ENCODE measurements at regions not wholly inside any gene's neighbourhood (a gene's known extent, or its start where the extent isn't known, plus 50 kb on each side); places are given as distances from the start of the nearest gene placed in this dataset.

GRCh38 chr15:77698481-77698880, 65.8 kb upstream of the LINGO1 start:
- no peak for DNase-seq

DNA sequence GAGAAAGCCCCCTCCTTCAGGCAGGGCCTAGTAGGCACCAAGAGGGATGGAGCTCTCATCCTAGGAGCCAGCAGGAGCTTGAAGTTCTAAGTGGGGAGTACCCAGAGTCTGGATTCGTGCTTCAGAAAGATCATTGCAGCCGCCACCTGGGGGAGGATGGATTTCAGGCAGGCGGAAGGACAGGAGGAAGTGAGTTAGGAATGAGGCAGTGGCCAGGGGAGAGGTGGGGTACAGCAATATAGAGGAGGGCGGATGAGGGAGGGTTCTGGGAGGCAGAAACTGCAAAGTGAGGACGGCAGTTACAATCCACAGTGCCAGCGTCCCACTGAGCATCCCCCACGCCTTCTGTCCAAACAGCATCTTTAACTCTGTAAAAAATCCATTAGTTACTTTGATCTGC, 65.2 kb upstream of the LINGO1 start:
- no peak for DNase-seq

DNA sequence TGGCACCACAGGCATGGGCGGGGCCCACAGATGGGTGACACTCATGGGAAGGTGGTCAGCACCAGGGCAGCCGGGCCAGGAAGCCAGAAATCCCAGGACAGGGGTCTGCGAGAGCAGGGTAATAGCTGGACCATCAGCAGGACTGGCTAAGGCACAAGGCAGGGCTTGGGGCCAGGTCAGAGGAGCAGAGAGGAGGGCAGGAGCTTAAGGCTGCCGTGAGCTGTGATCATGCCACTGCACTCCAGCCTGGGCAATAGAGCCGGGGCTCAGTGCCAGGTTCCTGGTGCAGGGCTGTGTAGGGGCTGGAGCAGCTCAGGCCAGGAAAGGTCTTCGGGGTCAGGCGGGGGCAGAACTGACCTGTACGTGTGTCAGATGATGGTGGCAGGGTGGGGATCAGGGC, 64.2 kb upstream of the LINGO1 start:
- no peak for DNase-seq

DNA sequence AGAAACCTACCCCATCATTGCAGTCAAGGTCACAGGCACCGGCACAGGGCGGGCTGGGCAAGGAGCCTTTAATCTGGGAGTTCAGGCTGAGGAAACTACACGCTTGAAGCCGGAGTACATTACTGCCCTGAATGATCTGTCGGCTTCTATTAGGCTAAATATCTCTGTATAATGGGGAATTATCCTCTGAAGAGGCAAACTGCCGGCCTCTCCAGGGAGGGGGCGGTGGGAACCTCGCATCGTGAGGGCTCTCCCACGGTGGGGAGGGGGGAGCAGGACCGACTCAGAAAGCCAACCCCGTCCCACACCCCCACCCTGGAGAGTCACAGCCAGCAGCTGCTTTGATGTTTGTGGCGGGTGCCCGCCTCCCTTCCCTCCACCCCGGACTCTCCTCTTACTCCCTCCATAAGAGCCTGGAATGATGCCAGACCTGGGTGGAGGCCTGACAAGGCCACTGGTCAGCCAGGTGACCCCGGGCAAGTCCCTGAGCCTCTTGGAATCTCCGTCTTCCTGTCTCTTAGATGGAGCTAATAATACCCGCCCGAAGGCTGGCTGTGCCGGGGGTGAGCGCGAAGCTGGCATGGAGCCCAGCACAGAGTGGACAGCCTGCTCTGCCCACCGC, 63.4 kb upstream of the LINGO1 start:
- no peak for DNase-seq

DNA sequence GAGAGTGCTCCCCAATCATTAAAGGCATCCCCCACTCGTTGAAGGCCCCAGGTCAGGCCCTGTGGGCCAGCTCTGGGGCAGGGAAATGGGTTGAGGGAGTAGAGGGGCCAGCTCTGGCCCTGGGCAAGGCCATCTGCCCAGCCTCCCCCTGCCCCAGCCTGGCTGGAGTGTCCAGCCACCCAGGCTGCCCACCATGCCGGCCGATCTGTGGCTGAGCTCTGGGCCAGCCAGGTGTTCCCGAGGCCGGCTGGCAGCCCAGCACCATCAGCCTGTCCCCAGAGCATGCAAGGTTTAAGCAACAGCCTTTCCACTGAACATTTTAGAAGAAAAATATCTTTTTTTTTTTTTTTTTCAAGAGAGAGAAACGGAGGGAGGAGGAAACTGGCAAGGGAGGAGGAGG, 62.8 kb upstream of the LINGO1 start:
- no peak for DNase-seq

DNA sequence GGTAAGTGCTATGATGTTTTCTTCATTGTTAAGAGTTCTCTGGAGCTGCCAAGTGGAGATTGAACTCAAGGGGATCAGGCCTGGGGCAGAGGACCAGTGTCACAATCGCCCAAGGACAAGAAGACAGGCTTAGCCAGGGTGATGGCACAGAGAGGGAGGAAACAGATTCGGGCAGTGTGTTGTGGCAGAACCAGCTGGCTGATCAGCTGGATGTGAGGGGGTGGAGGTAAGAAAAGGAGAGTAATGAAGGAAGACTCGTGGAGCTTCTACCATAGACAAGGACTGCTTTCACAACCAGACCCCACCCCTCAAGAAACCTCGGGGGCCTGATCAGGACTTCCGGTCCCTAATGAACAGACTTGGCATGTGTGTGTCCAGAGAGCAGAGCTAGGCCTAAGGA, 60.9 kb upstream of the LINGO1 start:
- no peak for DNase-seq

DNA sequence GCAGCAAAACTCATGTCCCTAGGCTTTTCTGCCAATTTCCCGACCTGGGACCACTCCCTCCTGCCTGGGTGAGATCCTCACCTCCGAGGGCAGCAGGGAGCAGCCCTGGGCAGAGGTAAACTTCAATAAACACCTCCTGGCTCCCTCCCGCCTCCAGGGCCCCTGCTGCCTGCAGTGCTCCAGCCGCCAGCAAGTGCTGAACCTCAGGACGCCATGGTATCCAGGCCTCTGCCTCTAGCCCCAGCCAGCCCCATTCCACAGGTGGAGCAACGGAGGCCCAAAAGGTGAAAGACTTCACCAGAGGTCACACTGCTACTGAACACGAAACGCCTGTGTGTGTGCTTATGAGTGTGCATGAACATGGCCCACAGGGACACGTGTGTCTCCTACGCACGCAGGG, 59.9 kb upstream of the LINGO1 start:
- DNase-seq: no peak

DNA sequence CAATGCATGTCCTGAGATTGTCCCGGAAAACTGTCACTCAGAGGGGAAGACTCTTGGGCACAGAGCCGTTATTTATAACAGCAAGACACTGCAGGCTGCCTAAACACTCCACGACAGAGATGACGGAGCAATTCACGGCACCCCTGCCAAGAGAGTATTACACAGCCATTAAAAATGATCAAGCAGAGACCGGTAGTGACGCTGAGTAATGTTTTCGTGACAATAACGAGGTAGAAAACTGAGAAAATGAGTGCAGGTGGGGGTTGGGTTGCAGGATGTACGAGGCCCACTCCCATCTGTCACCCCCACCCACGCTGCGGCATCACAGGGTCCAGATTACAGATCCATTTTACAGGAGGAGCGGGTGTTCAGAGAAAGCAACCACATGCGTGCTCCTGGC, 58.9 kb upstream of the LINGO1 start:
- no peak for DNase-seq

DNA sequence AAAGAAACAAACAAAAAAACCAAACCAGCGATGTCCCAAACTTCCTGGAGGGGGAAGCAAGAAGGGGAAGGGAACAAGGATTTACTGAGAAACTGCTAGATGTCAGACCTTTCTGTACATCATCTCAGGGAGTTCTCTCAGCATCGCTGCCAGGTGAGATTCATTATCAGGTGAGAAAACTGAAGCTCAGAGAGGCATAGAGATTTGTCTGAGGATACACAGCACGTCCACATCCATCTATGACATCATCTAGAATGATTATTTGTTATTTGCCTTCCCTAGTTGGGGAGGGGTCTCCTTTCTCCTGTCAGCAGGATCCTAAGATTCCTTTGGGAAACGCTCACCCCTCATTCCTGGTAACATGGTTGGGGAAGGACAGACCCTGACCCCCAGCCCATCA, 57.1 kb upstream of the LINGO1 start:
- no peak for DNase-seq

- no peak for DNase-seq
These were observed 56.0 kb upstream of the LINGO1 start for GRCh38 chr15:77688693-77689092.

DNA sequence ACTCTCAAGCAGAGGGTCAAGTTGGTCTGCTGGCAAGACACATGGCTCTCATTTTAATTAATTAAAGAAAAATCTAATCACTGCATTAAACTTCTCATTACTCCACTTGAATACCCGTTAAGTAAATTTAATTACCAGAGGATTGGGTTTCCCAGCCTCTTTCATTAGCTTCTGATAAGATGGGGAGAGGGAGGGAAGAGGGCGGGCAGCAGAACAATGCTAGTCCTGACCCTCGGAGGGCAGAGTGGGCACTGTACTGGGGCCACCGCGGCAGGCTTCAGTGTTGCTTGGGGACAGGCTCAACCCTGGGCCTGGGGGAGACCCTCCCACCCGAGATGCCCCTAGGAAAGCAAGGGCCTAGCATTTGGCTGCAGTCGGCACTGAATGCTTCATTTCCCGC, 55.6 kb upstream of the LINGO1 start:
- DNase-seq: no peak

GRCh38 chr15:77685082-77685815, 52.5 kb upstream of the LINGO1 start:
- DNase-seq: no peak

GRCh38 chr15:77684341-77685081, 51.8 kb upstream of the LINGO1 start:
- no peak for DNase-seq

- DNase-seq: no peak
These were observed 49.9 kb upstream of the LINGO1 start for GRCh38 chr15:77682564-77682963.
